Lower lobe of right lung (tissue), 2 donors: ENCODE measurements at regions not wholly inside any gene's neighbourhood (a gene's known extent, or its start where the extent isn't known, plus 50 kb on each side); places are given as distances from the start of the nearest gene placed in this dataset.

ENCODE experiments used
- ATAC-seq, 2 donors: fragments of 200-7000 bp; cut with Tn5 transposase; one replicate each; pipeline ENCODE4 v1.9.1; 2020 to 2022; ENCODE audit warnings: mild to moderate bottlenecking in 2 of 2, moderate library complexity in 2 of 2
- DNase-seq: peaks from one replicate; pipeline ENCODE4 v3.0.0-alpha.2; 2020
- H3K27ac ChIP-seq: fragments of 200-600 bp; one replicate; pipeline ENCODE4 v1.8.0; 2022
- H3K27me3 ChIP-seq: fragments of 200-600 bp; one replicate; pipeline ENCODE4 v1.8.0; 2022; ENCODE audit warnings: low read depth
- H3K36me3 ChIP-seq: fragments of 200-600 bp; one replicate; pipeline ENCODE4 v1.8.0; 2022; ENCODE audit warnings: mild to moderate bottlenecking
- H3K4me1 ChIP-seq: fragments of 200-600 bp; one replicate; pipeline ENCODE4 v1.8.0; 2022
- H3K4me3 ChIP-seq: fragments of 200-600 bp; one replicate; pipeline ENCODE4 v1.8.0; 2022; ENCODE audit warnings: mild to moderate bottlenecking
- H3K9me3 ChIP-seq: fragments of 200-600 bp; one replicate; pipeline ENCODE4 v1.8.0; 2022
- CTCF ChIP-seq: fragments of 200-600 bp; IDR thresholded peaks from one replicate; pipeline ENCODE4 v1.8.0; 2022; ENCODE audit warnings: antibody characterized with exemption, mild to moderate bottlenecking
- intact Hi-C: fragments of 100-400 bp; cut with DNase I; formaldehyde crosslinking; loops from one replicate; pipeline ENCODE4 v1.11.0; 2022
- donor health status: DM: no; HTN: yes; CAD: no; lungs with severe emphysema.

GRCh38 chr20:6228302-6228843 is 105.5 kb upstream of the FERMT1 start:
- Histone ChIP-seq H3K27me3 (no peaks in the 10 kb centered on the region), H3K27ac (no peak overlapping the region), H3K36me3 (no peaks in the 10 kb centered on the region), H3K9me3 (peaks cover 6% of the 10 kb centered on the region), H3K4me1 (no peaks in the 10 kb centered on the region), H3K4me3 (no peak overlapping the region)
- intact Hi-C loops: no loop called here
- no peak for DNase-seq
- no peak for TF ChIP-seq CTCF
- ATAC-seq: no peak

- intact Hi-C loops: no loop called here
- Histone ChIP-seq H3K27me3 (no peaks in the 10 kb centered on the region), H3K4me1 (no peaks in the 10 kb centered on the region)
Observed at GRCh38 chr20:6213311-6213710, 90.5 kb upstream of the FERMT1 start.

GRCh38 chr20:6212903-6213302 is 90.1 kb upstream of the FERMT1 start:
- intact Hi-C loops: no loop called here
- Histone ChIP-seq H3K27me3 (no peaks in the 10 kb centered on the region), H3K27ac (no peak overlapping the region), H3K36me3 (no peaks in the 10 kb centered on the region), H3K9me3 (no peaks in the 10 kb centered on the region), H3K4me3 (no peak overlapping the region), H3K4me1 (no peaks in the 10 kb centered on the region)
- TF ChIP-seq CTCF: no peak
- DNase-seq (no peak), ATAC-seq (no peak)

More at GRCh38 chr20:6213311-6213710, 90.5 kb upstream of the FERMT1 start:
- no peak for DNase-seq
- Histone ChIP-seq H3K4me3 (no peak overlapping the region), H3K27ac (no peak overlapping the region), H3K9me3 (no peaks in the 10 kb centered on the region), H3K36me3 (no peaks in the 10 kb centered on the region)
- TF ChIP-seq CTCF: no peak
- ATAC-seq: no peak

GRCh38 chr20:6209093-6209492 is 86.3 kb upstream of the FERMT1 start:
- Histone ChIP-seq H3K27ac (no peak overlapping the region), H3K27me3 (no peaks in the 10 kb centered on the region), H3K9me3 (no peaks in the 10 kb centered on the region), H3K36me3 (no peaks in the 10 kb centered on the region), H3K4me1 (no peaks in the 10 kb centered on the region), H3K4me3 (no peak overlapping the region)
- DNase-seq (no peak), ATAC-seq (no peak)
- TF ChIP-seq CTCF: no peak
- intact Hi-C loops: no loop called here

- Histone ChIP-seq H3K9me3 (no peaks in the 10 kb centered on the region), H3K27me3 (no peaks in the 10 kb centered on the region), H3K4me3 (no peak overlapping the region), H3K36me3 (no peaks in the 10 kb centered on the region), H3K4me1 (no peaks in the 10 kb centered on the region), H3K27ac (no peak overlapping the region)
- intact Hi-C loops: no loop called here
- no peak for ATAC-seq
- no peak for DNase-seq
- TF ChIP-seq CTCF: no peak
Observed at GRCh38 chr20:6200092-6200491, 77.3 kb upstream of the FERMT1 start.

- intact Hi-C loops: no loop called here
- no peaks in the 10 kb centered on the region for H3K9me3 ChIP-seq
- H3K36me3 ChIP-seq: no peaks in the 10 kb centered on the region
- TF ChIP-seq CTCF: no peak
- ATAC-seq: no peak
- no peaks in the 10 kb centered on the region for H3K4me1 ChIP-seq
- no peak for DNase-seq
- no peaks in the 10 kb centered on the region for H3K27me3 ChIP-seq
- H3K4me3 ChIP-seq: no peak overlapping the region
- H3K27ac ChIP-seq: no peak overlapping the region
Observed at GRCh38 chr20:6185268-6185667, 62.4 kb upstream of the FERMT1 start.
